ENCODE measurements at regions not wholly inside any gene's neighbourhood (a gene's known extent, or its start where the extent isn't known, plus 50 kb on each side); places are given as distances from the start of the nearest gene placed in this dataset.
"Not testable (repeated sequence)": the region's sequence is repeated elsewhere in the genome, so short reads cannot be mapped to it uniquely, and the experiment has no call there.

GRCh38 chr7:91790646-91791045 is 89.9 kb downstream of the MTERF1 start:
- DNase-seq = not testable (repeated sequence)

- no peak for DNase-seq
Measured at GRCh38 chr7:91796122-91796521, 84.4 kb downstream of the MTERF1 start.

GRCh38 chr7:91798425-91798824 is 82.1 kb downstream of the MTERF1 start:
- DNase-seq = no peak

GRCh38 chr7:91800389-91800788 is 80.1 kb downstream of the MTERF1 start:
- DNase-seq = no peak

GRCh38 chr7:91801331-91801983 is 79.0 kb downstream of the MTERF1 start:
- DNase-seq = no peak

- no peak for DNase-seq
Measured at GRCh38 chr7:91811236-91811635, 69.3 kb downstream of the MTERF1 start.

- no peak for DNase-seq
Measured at GRCh38 chr7:91811641-91812040, 68.9 kb downstream of the MTERF1 start.

GRCh38 chr7:91812388-91812787 is 68.1 kb downstream of the MTERF1 start:
- no peak for DNase-seq

GRCh38 chr7:91814189-91814588 is 66.3 kb downstream of the MTERF1 start:
- no peak for DNase-seq
